Peyer's patch (tissue), 4 donors: ENCODE measurements at regions not wholly inside any gene's neighbourhood (a gene's known extent, or its start where the extent isn't known, plus 50 kb on each side); places are given as distances from the start of the nearest gene placed in this dataset.

Experiments
- POLR2A ChIP-seq, 2 donors: fragments of 450-650 bp; IDR thresholded peaks; one replicate each; pipeline ENCODE4 v1.5.1; 2017; ENCODE audit warnings: antibody characterized with exemption in 2 of 2, mild to moderate bottlenecking in 2 of 2, moderate library complexity in 2 of 2
- TF ChIP-seq, protein P1 (sequence below), 6 experiments: fragments of 450-650 bp in 4 of 6; fragments of 200-600 bp in 2 of 6; sonication (generic) in 1 of 6; IDR thresholded peaks; one replicate each; pipeline ENCODE4 v1.5.1; 2017 to 2019; ENCODE audit warnings: antibody characterized with exemption in 6 of 6, mild to moderate bottlenecking in 3 of 6, moderate library complexity in 1 of 6

DNA sequence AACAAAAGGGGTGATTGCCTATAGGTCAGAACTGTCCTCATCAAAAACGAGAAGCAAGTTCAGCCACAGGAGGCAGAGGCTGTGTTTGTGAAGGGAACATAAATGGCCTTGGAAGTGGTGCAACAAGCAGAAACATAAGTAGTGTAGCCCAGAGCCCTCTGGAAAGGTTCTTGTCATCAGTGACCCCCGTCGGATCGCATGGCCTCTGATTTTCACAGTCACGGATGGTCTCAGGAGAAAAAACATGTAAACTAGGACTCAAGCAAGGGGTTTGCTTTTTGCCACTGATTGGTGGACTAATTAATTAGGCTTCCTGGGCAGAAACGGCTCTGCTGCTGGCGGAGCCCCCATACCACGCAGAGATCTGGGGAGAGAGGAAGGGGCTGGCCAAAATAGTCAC lies 496.5 kb upstream of the MKI67 start:
- no peak for TF ChIP-seq POLR2A (IDR thresholded peaks at IDR 0.05)
- TF ChIP-seq, protein P1, sequence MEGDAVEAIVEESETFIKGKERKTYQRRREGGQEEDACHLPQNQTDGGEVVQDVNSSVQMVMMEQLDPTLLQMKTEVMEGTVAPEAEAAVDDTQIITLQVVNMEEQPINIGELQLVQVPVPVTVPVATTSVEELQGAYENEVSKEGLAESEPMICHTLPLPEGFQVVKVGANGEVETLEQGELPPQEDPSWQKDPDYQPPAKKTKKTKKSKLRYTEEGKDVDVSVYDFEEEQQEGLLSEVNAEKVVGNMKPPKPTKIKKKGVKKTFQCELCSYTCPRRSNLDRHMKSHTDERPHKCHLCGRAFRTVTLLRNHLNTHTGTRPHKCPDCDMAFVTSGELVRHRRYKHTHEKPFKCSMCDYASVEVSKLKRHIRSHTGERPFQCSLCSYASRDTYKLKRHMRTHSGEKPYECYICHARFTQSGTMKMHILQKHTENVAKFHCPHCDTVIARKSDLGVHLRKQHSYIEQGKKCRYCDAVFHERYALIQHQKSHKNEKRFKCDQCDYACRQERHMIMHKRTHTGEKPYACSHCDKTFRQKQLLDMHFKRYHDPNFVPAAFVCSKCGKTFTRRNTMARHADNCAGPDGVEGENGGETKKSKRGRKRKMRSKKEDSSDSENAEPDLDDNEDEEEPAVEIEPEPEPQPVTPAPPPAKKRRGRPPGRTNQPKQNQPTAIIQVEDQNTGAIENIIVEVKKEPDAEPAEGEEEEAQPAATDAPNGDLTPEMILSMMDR (IDR thresholded peaks at IDR 0.05): no peak
